ENCODE measurements at regions not wholly inside any gene's neighbourhood (a gene's known extent, or its start where the extent isn't known, plus 50 kb on each side); places are given as distances from the start of the nearest gene placed in this dataset.

GRCh38 chr19:16005925-16006324 is 57.1 kb downstream of the OR10H4 start:
- DNase-seq: no peak
- 73 to 93% methylated on average over 3 of the region's 3 CpGs for WGBS, 2 donors
- H3K36me3 ChIP-seq: no peaks in the 10 kb centered on the region

GRCh38 chr19:16012552-16012951 is 63.7 kb upstream of the TPM4 start:
- H3K36me3 ChIP-seq: no peaks in the 10 kb centered on the region
- WGBS, 2 donors: 94 to 98% methylated on average over 3 to 4 of the region's 4 CpGs
- DNase-seq: no peak

More at GRCh38 chr19:16005925-16006324, 57.1 kb downstream of the OR10H4 start:
- H3K4me1 ChIP-seq: peaks cover 7 to 17% (median 9%) of the 10 kb centered on the region in 4 donors
- H3K4me3 ChIP-seq: no peak overlapping the region
- peak in 1 of 2 donors; percentile 35 for ATAC-seq (ENCODE audit: low FRiP score in 2 of 2)
- no peak overlapping the region for H3K27ac ChIP-seq
- TF ChIP-seq POLR2A (IDR thresholded peaks at IDR 0.05) (no peak), CTCF (IDR thresholded peaks at IDR 0.05) (no peak), POLR2AphosphoS5 (IDR thresholded peaks at IDR 0.05) (no peak), EP300 (IDR thresholded peaks at IDR 0.05) (no peak)
- H3K9me3 ChIP-seq: no peaks in the 10 kb centered on the region
- no peaks in the 10 kb centered on the region for H3K27me3 ChIP-seq

GRCh38 chr19:16013181-16013850 is 63.0 kb upstream of the TPM4 start:
- ATAC-seq (ENCODE audit: low FRiP score in 2 of 2): peak in 1 of 2 donors; percentile 30
- Histone ChIP-seq H3K27ac (no peak overlapping the region), H3K9me3 (no peaks in the 10 kb centered on the region), H3K4me3 (no peak overlapping the region), H3K36me3 (no peaks in the 10 kb centered on the region), H3K27me3 (no peaks in the 10 kb centered on the region), H3K4me1 (no peaks in the 10 kb centered on the region)
- TF ChIP-seq POLR2A (IDR thresholded peaks at IDR 0.05) (no peak), EP300 (IDR thresholded peaks at IDR 0.05) (no peak), POLR2AphosphoS5 (IDR thresholded peaks at IDR 0.05) (no peak)
- 93 to 96% methylated on average over 3 to 11 of the region's 11 CpGs for WGBS, 2 donors
- DNase-seq: no peak

More at GRCh38 chr19:16012552-16012951, 63.7 kb upstream of the TPM4 start:
- Histone ChIP-seq H3K27me3 (no peaks in the 10 kb centered on the region), H3K4me3 (no peak overlapping the region), H3K9me3 (no peaks in the 10 kb centered on the region), H3K27ac (no peak overlapping the region), H3K4me1 (no peaks in the 10 kb centered on the region)
- no peak for ATAC-seq (ENCODE audit: low FRiP score in 2 of 2)
- TF ChIP-seq EP300 (IDR thresholded peaks at IDR 0.05): no peak
- no peak for TF ChIP-seq POLR2AphosphoS5 (IDR thresholded peaks at IDR 0.05)
- TF ChIP-seq POLR2A (IDR thresholded peaks at IDR 0.05): no peak
- TF ChIP-seq CTCF (IDR thresholded peaks at IDR 0.05): no peak

GRCh38 chr19:16013851-16014840 is 62.1 kb upstream of the TPM4 start:
- no peak for DNase-seq

More at GRCh38 chr19:16013851-16014840, 62.1 kb upstream of the TPM4 start:
- Histone ChIP-seq H3K4me1 (no peaks in the 10 kb centered on the region), H3K27me3 (no peaks in the 10 kb centered on the region), H3K36me3 (no peaks in the 10 kb centered on the region), H3K4me3 (no peak overlapping the region), H3K27ac (no peak overlapping the region), H3K9me3 (no peaks in the 10 kb centered on the region)
- TF ChIP-seq CTCF (IDR thresholded peaks at IDR 0.05): no peak
- no peak for TF ChIP-seq POLR2A (IDR thresholded peaks at IDR 0.05)
- no peak for TF ChIP-seq POLR2AphosphoS5 (IDR thresholded peaks at IDR 0.05)
- WGBS, 2 donors: 89 to 94% methylated on average over 31 of the region's 31 CpGs
- no peak for ATAC-seq (ENCODE audit: low FRiP score in 2 of 2)

Data from upper lobe of left lung (tissue), 6 donors.